GM12874 (cell line): ENCODE measurements at regions not wholly inside any gene's neighbourhood (a gene's known extent, or its start where the extent isn't known, plus 50 kb on each side); places are given as distances from the start of the nearest gene placed in this dataset.

Source experiments
- TF ChIP-seq, protein P1 (sequence below): IDR thresholded peaks from 2 replicates; pipeline ENCODE4 v1.5.1; 2011; ENCODE audit warnings: low read depth, mild to moderate bottlenecking, control low read depth, low read length, moderate library complexity; ENCODE audit not compliant: insufficient read depth

- TF ChIP-seq, protein P1, sequence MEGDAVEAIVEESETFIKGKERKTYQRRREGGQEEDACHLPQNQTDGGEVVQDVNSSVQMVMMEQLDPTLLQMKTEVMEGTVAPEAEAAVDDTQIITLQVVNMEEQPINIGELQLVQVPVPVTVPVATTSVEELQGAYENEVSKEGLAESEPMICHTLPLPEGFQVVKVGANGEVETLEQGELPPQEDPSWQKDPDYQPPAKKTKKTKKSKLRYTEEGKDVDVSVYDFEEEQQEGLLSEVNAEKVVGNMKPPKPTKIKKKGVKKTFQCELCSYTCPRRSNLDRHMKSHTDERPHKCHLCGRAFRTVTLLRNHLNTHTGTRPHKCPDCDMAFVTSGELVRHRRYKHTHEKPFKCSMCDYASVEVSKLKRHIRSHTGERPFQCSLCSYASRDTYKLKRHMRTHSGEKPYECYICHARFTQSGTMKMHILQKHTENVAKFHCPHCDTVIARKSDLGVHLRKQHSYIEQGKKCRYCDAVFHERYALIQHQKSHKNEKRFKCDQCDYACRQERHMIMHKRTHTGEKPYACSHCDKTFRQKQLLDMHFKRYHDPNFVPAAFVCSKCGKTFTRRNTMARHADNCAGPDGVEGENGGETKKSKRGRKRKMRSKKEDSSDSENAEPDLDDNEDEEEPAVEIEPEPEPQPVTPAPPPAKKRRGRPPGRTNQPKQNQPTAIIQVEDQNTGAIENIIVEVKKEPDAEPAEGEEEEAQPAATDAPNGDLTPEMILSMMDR, result no peak
These were observed 121.6 kb downstream of the CASP12 start for GRCh38 chr11:104776501-104777170.

DNA sequence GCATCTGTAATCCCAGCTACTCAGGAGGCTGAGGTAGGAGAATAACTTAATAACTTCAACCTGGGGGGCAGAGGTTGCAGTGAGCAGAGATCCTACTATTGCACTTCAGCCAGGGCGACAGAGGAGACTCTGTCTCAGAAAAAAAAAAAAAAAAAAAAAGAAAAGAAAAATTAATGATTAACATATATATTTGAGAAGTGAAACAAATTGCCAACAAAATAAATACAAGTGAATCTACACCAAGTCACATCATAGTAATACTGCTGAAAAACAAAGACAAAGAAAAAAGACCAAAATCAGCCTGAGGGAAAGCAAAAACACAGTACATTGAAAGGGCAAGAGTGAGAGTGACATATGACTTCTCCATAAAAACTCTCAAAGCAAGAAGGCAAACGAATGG lies 123.7 kb downstream of the CASP12 start:
- TF ChIP-seq, protein P1, result no peak

- TF ChIP-seq, protein P1, result no peak
These were observed 125.4 kb downstream of the CASP12 start for GRCh38 chr11:104772806-104773241.

DNA sequence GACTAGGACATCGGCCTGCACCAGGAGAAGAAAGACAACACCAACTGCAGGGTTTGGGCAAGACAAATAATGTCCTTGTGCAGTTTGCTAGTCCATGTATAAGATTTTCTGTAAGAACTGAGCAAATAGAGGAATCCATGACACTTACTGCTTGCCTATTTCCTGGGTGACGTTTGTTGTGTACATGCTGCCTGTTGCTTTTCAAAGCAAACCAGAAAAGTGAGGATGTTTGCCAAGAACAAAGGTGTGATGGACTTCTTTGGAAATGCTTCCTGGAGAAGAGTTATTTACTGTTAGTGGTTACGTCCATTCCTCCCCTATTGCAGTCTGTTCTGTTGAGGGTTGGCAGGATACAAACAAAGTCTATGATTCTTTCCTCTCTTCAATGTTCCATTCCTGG lies 126.5 kb downstream of the CASP12 start:
- TF ChIP-seq, protein P1, result no peak

- TF ChIP-seq, protein P1, result no peak
These were observed 132.7 kb downstream of the CASP12 start for GRCh38 chr11:104765401-104766095.

GRCh38 chr11:104764710-104765045 lies 133.6 kb downstream of the CASP12 start:
- TF ChIP-seq, protein P1, result no peak

DNA sequence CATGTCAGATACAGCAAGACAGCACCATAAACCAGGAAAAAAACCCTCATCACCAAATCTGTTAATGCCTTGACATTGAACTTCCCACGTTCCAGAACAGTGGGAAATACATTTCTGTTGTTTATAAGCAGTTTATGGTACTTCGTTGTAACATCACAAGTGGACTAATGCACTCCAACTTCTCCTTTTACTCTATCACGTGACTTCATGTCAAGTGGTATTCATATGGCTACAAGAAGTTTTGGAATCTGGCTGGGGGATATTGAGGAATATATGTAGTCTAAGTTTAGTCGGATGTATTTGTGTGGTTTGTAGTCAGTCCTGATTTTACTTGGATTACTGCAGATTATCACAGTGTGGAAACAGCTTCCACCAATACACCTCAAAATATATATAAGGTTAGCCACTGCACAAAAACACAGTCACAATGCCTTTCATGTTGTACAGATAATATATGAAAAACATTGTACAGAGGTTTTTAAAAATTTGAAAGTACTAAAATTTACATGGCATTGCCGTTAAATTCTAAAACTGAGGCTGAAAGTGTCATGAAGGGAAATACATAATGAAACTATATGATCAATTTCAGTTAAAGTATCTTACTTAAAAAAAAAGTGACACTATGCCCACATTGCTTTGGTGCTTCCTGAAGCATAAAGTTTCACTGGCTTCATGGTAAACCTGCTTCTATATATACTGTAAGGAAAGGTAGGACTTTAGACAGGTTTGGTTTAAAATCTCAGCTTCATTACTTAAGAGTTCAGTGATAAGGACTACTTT lies 134.1 kb downstream of the CASP12 start:
- TF ChIP-seq, protein P1, result no peak
